Choroid plexus epithelial cell (primary cell): ENCODE measurements at regions not wholly inside any gene's neighbourhood (a gene's known extent, or its start where the extent isn't known, plus 50 kb on each side); places are given as distances from the start of the nearest gene placed in this dataset.

ENCODE experiments used
- DNase-seq: peaks from one replicate; pipeline ENCODE4 v3.0.0-alpha.2; 2010; ENCODE audit warnings: low read depth
- H3K4me3 ChIP-seq: 2 replicates; pipeline ENCODE4 v1.5.1; 2011; ENCODE audit warnings: low read depth, mild to moderate bottlenecking, control low read depth, low read length, moderate library complexity
- CTCF ChIP-seq: conservative IDR thresholded peaks from 2 replicates; pipeline ENCODE4 v1.5.1; 2011; ENCODE audit warnings: low read depth, mild to moderate bottlenecking, control low read depth, inconsistent platforms, low read length, moderate library complexity

- no peak for TF ChIP-seq CTCF
- H3K4me3 ChIP-seq: no peak overlapping the region
- peak; percentile 38 for DNase-seq
Measured at GRCh38 chr10:44788147-44789129, 122.7 kb upstream of the TMEM72 start.

DNA sequence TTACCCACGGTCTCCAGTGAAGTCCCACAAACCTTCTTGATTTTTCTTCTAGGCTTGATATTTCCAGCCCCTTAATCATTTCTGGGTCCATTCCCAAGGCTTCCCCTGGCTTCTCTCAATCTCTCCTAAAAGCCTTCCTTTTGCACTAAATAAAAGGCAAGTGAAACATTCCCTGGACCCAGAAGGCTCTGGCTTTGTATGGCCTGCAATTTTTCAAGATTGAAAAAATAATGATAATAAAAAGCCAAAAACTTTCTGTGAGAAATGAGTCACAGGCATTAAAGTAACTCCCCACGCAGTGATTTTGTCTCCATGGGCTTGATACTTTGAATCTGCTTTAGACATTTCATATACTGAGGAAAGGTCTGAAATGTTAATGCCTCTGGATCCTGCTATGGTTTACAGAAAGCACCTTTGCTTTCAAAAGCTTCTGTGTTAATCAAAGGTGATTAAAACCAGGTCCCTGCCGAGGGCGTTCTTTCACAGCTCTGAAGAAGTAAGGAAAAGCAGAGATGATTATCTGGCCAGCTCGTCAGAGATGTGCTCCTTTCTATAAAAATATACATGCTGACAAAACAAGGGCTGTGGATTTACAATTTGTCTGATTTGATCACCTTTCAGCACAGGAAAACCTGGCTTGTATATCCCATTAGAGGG lies 118.9 kb upstream of the TMEM72 start:
- no peak for TF ChIP-seq CTCF
- H3K4me3 ChIP-seq: no peak overlapping the region
- no peak for DNase-seq

DNA sequence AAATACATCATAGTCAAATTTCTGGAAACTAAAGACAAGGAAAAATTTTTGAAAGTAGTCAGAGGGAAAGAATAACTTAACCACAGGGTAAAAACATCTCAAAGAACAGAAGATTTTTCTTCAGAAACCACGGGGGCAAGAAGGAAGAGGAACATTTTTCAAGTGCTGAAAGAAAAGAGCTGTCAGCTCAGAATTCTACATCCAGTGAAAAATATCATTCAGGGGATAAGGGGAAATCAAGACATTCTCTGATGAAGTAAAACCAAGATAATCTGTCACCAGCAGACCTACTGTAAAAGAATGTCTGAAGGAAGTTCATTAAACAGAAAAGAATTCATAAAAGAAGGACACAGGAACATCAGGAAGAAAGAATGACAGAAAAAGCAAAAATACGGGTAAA lies 111.2 kb upstream of the TMEM72 start:
- DNase-seq: peak; percentile 31
- no peak for TF ChIP-seq CTCF
- H3K4me3 ChIP-seq: no peak overlapping the region

DNA sequence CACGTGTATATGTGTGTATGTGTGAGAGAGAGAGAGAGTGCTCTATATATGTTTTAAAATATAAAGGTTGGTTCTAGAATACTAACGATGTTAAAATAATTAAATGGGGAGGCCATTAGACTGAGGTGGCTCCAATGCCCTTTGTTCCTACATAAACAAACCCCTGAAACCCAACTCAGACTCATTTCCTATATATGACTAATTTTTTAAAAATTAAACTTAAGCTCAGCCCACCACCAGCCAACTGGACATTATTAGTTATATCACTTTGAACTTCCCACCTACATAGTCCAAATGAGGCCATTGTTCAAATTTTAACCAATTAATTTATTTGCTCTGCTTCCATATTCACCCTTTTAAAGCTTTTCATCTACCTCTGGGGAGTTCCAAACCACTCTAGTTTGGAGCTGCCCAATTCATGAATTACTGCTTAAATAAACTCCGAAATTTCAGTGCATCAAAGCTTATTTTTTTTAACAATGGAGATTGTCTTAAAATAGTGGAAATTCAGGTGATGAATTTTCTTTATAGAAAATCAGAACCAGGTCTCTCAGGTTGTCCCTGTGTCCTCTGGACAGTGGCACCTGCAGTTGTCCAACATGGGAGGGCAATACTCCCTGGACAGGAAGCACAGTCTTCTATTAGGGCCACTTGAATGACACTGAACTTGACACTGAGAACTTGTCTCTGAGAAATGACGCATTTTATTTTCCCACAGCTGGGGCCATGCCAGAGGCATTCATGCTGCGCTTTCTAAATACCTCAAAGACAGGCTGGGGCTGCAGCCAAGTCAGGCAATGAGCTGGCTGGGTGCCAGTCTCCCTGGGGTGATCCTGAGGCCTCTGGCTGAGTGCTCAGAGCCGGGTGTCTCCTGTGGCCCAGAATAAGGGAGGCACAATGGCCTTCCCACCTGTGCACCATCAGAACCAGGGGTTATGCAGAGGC lies 109.5 kb upstream of the TMEM72 start:
- no peak for TF ChIP-seq CTCF
- H3K4me3 ChIP-seq: no peak overlapping the region
- DNase-seq: peak; percentile 98

DNA sequence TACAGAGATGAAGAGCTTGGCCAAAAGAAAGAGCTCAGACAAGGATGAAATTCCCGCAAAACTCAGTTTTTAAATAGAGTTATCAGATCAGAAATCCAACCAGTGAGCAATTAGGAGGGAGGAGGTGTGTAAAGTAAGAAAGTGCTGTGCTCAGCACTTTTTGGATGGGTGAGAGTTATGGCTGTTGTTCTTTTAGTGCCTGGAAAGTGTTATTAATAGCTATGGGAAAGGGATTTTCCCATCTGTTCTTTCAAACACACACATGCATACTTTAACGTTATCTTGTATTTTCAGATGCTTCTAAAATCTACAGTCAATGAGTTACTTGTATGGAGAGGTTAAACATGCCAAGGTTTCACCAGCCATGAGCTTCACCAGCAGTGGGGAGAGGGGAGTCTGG lies 107.3 kb upstream of the TMEM72 start:
- peak; percentile 39 for DNase-seq
- no peak for TF ChIP-seq CTCF
- no peak overlapping the region for H3K4me3 ChIP-seq

DNA sequence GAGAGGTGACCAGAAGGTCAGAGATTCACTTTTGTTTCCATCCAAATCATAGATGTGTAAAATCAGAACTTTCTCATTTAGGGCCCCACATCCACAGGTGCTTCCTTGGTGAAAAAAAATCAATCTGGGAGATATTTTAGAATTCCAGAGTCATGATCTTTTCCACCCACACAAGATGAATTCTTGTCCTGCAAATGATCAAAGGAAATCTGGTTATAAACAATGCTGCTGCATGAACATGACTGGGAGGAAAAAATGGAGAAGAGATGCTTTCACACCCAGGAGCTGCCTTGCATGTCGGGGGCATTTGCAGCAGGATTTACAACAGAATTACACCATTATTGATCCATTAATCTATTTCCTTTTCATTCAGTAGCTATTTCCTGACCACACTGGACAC lies 106.5 kb upstream of the TMEM72 start:
- no peak overlapping the region for H3K4me3 ChIP-seq
- no peak for DNase-seq
- TF ChIP-seq CTCF: no peak
